ENCODE measurements at regions not wholly inside any gene's neighbourhood (a gene's known extent, or its start where the extent isn't known, plus 50 kb on each side); places are given as distances from the start of the nearest gene placed in this dataset.
"Not testable (repeated sequence)": the region's sequence is repeated elsewhere in the genome, so short reads cannot be mapped to it uniquely, and the experiment has no call there.

GRCh38 chr12:86710109-86710508, 453.9 kb upstream of the MGAT4C start:
- Mint-ChIP-seq H3K9me3 (ENCODE audit: low read depth) (peaks cover 20% of the 10 kb centered on the region), H3K27me3 (no peaks in the 10 kb centered on the region), H3K4me1 (ENCODE audit: low read depth) (no peaks in the 10 kb centered on the region), H3K36me3 (ENCODE audit: insufficient read depth) (peaks cover 3% of the 10 kb centered on the region), H3K4me3 (ENCODE audit: low read depth) (no peak overlapping the region), H3K27ac (no peak overlapping the region)
- no peak for TF ChIP-seq CTCF (IDR thresholded peaks at IDR 0.05; ENCODE audit: unreplicated experiment)
- DNase-seq (ENCODE audit: low spot score, unreplicated experiment), result no peak

GRCh38 chr12:86709017-86709416, 452.8 kb upstream of the MGAT4C start:
- not testable (repeated sequence) for H3K4me1 Mint-ChIP-seq (ENCODE audit: low read depth); H3K27me3 Mint-ChIP-seq; H3K36me3 Mint-ChIP-seq (ENCODE audit: insufficient read depth); DNase-seq (ENCODE audit: low spot score, unreplicated experiment); H3K27ac Mint-ChIP-seq; H3K4me3 Mint-ChIP-seq (ENCODE audit: low read depth)
- H3K9me3 Mint-ChIP-seq (ENCODE audit: low read depth), result peaks cover 20% of the 10 kb centered on the region

- TF ChIP-seq CTCF (IDR thresholded peaks at IDR 0.05; ENCODE audit: unreplicated experiment), result no peak
- no peaks in the 10 kb centered on the region for H3K36me3 Mint-ChIP-seq (ENCODE audit: insufficient read depth)
- no peaks in the 10 kb centered on the region for H3K9me3 Mint-ChIP-seq (ENCODE audit: low read depth)
- no peak overlapping the region for H3K4me3 Mint-ChIP-seq (ENCODE audit: low read depth)
- no peaks in the 10 kb centered on the region for H3K4me1 Mint-ChIP-seq (ENCODE audit: low read depth)
- DNase-seq (ENCODE audit: low spot score, unreplicated experiment), result no peak
- no peaks in the 10 kb centered on the region for H3K27me3 Mint-ChIP-seq
- H3K27ac Mint-ChIP-seq, result no peak overlapping the region
Measured at GRCh38 chr12:86698641-86698980, 442.4 kb upstream of the MGAT4C start.

- no peaks in the 10 kb centered on the region for H3K9me3 Mint-ChIP-seq (ENCODE audit: low read depth)
- no peaks in the 10 kb centered on the region for H3K4me1 Mint-ChIP-seq (ENCODE audit: low read depth)
- no peaks in the 10 kb centered on the region for H3K36me3 Mint-ChIP-seq (ENCODE audit: insufficient read depth)
- TF ChIP-seq CTCF (IDR thresholded peaks at IDR 0.05; ENCODE audit: unreplicated experiment), result no peak
- no peak overlapping the region for H3K4me3 Mint-ChIP-seq (ENCODE audit: low read depth)
- DNase-seq (ENCODE audit: low spot score, unreplicated experiment), result no peak
- no peaks in the 10 kb centered on the region for H3K27me3 Mint-ChIP-seq
- H3K27ac Mint-ChIP-seq, result no peak overlapping the region
Measured at GRCh38 chr12:86697916-86698640, 441.9 kb upstream of the MGAT4C start.

GRCh38 chr12:86683568-86684304, 427.5 kb upstream of the MGAT4C start:
- no peak overlapping the region for H3K4me3 Mint-ChIP-seq (ENCODE audit: low read depth)
- H3K27ac Mint-ChIP-seq, result no peak overlapping the region
- no peaks in the 10 kb centered on the region for H3K27me3 Mint-ChIP-seq
- H3K4me1 Mint-ChIP-seq (ENCODE audit: low read depth), result no peaks in the 10 kb centered on the region
- no peaks in the 10 kb centered on the region for H3K36me3 Mint-ChIP-seq (ENCODE audit: insufficient read depth)
- peaks cover 20% of the 10 kb centered on the region for H3K9me3 Mint-ChIP-seq (ENCODE audit: low read depth)
- DNase-seq (ENCODE audit: low spot score, unreplicated experiment), result no peak
- no peak for TF ChIP-seq CTCF (IDR thresholded peaks at IDR 0.05; ENCODE audit: unreplicated experiment)

GRCh38 chr12:86681060-86681459, 424.9 kb upstream of the MGAT4C start:
- Mint-ChIP-seq H3K4me3 (ENCODE audit: low read depth) (no peak overlapping the region), H3K36me3 (ENCODE audit: insufficient read depth) (no peaks in the 10 kb centered on the region), H3K4me1 (ENCODE audit: low read depth) (no peaks in the 10 kb centered on the region), H3K27ac (no peak overlapping the region), H3K27me3 (no peaks in the 10 kb centered on the region), H3K9me3 (ENCODE audit: low read depth) (peaks cover 5% of the 10 kb centered on the region)
- TF ChIP-seq CTCF (IDR thresholded peaks at IDR 0.05; ENCODE audit: unreplicated experiment), result no peak
- DNase-seq (ENCODE audit: low spot score, unreplicated experiment), result no peak
